A673 (cell line): ENCODE measurements at regions not wholly inside any gene's neighbourhood (a gene's known extent, or its start where the extent isn't known, plus 50 kb on each side); places are given as distances from the start of the nearest gene placed in this dataset.

Experiments used
- EZH2 ChIP-seq: fragments of 200-600 bp; sonication (generic); IDR thresholded peaks from 2 replicates; pipeline ENCODE4 v1.6.1; 2017; ENCODE audit warnings: borderline replicate concordance, low read depth, mild to moderate bottlenecking, mixed read lengths, antibody characterized with exemption, low read length; ENCODE audit not compliant: poor library complexity, severe bottlenecking
- TF ChIP-seq, protein P1 (sequence below): fragments of 300-800, 200-600 bp; sonication (generic); conservative IDR thresholded peaks from 2 replicates; pipeline ENCODE4 v1.5.1; 2017; ENCODE audit warnings: low read depth, mild to moderate bottlenecking, antibody characterized with exemption, low read length, moderate library complexity, mixed read lengths

- TF ChIP-seq, protein P1, sequence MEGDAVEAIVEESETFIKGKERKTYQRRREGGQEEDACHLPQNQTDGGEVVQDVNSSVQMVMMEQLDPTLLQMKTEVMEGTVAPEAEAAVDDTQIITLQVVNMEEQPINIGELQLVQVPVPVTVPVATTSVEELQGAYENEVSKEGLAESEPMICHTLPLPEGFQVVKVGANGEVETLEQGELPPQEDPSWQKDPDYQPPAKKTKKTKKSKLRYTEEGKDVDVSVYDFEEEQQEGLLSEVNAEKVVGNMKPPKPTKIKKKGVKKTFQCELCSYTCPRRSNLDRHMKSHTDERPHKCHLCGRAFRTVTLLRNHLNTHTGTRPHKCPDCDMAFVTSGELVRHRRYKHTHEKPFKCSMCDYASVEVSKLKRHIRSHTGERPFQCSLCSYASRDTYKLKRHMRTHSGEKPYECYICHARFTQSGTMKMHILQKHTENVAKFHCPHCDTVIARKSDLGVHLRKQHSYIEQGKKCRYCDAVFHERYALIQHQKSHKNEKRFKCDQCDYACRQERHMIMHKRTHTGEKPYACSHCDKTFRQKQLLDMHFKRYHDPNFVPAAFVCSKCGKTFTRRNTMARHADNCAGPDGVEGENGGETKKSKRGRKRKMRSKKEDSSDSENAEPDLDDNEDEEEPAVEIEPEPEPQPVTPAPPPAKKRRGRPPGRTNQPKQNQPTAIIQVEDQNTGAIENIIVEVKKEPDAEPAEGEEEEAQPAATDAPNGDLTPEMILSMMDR = no peak
- no peak for TF ChIP-seq EZH2
Measured at GRCh38 chr12:102569803-102570202, 89.4 kb upstream of the IGF1 start.
